HG03196 (cell line): ENCODE measurements at regions not wholly inside any gene's neighbourhood (a gene's known extent, or its start where the extent isn't known, plus 50 kb on each side); places are given as distances from the start of the nearest gene placed in this dataset.
"Not testable (repeated sequence)": the region's sequence is repeated elsewhere in the genome, so short reads cannot be mapped to it uniquely, and the experiment has no call there.

Experiments used
- ATAC-seq: cut with Tn5 transposase; IDR thresholded peaks from one replicate; pipeline ENCODE4 v1.9.1; 2021; ENCODE audit not compliant: unreplicated experiment

- no peak for ATAC-seq
Measured at GRCh38 chr16:73965591-73965990, 331.0 kb upstream of the PSMD7 start.

GRCh38 chr16:73956587-73957494 is 339.8 kb upstream of the PSMD7 start:
- ATAC-seq, result no peak

GRCh38 chr16:73955702-73956101 is 340.9 kb upstream of the PSMD7 start:
- no peak for ATAC-seq

- ATAC-seq, result no peak
Measured at GRCh38 chr16:73955255-73955654, 341.4 kb upstream of the PSMD7 start.

- ATAC-seq, result no peak
Measured at GRCh38 chr16:73951481-73951880, 345.1 kb upstream of the PSMD7 start.

- ATAC-seq, result no peak
Measured at GRCh38 chr16:73949574-73950320, 346.9 kb upstream of the PSMD7 start.

- ATAC-seq, result no peak
Measured at GRCh38 chr16:73945631-73946030, 351.0 kb upstream of the PSMD7 start.

- ATAC-seq, result not testable (repeated sequence)
Measured at GRCh38 chr16:73943184-73943583, 353.4 kb upstream of the PSMD7 start.

GRCh38 chr16:73940786-73941185 is 355.8 kb upstream of the PSMD7 start:
- not testable (repeated sequence) for ATAC-seq

GRCh38 chr16:73923951-73924350 is 372.7 kb upstream of the PSMD7 start:
- no peak for ATAC-seq

GRCh38 chr16:73921295-73921694 is 375.3 kb upstream of the PSMD7 start:
- ATAC-seq, result no peak

GRCh38 chr16:73916829-73917594 is 379.6 kb upstream of the PSMD7 start:
- ATAC-seq, result no peak

- no peak for ATAC-seq
Measured at GRCh38 chr16:73915935-73916334, 380.7 kb upstream of the PSMD7 start.

GRCh38 chr16:73915140-73915539 is 381.5 kb upstream of the PSMD7 start:
- no peak for ATAC-seq

GRCh38 chr16:73912850-73913249 is 383.8 kb upstream of the PSMD7 start:
- ATAC-seq, result no peak

- ATAC-seq, result no peak
Measured at GRCh38 chr16:73912281-73912680, 384.3 kb upstream of the PSMD7 start.

- no peak for ATAC-seq
Measured at GRCh38 chr16:73909529-73910035, 387.0 kb upstream of the PSMD7 start.

- no peak for ATAC-seq
Measured at GRCh38 chr16:73891129-73891542, 405.5 kb upstream of the PSMD7 start.

- ATAC-seq, result no peak
Measured at GRCh38 chr16:73890186-73891128, 406.2 kb upstream of the PSMD7 start.
